ENCODE measurements at regions not wholly inside any gene's neighbourhood (a gene's known extent, or its start where the extent isn't known, plus 50 kb on each side); places are given as distances from the start of the nearest gene placed in this dataset.

DNA sequence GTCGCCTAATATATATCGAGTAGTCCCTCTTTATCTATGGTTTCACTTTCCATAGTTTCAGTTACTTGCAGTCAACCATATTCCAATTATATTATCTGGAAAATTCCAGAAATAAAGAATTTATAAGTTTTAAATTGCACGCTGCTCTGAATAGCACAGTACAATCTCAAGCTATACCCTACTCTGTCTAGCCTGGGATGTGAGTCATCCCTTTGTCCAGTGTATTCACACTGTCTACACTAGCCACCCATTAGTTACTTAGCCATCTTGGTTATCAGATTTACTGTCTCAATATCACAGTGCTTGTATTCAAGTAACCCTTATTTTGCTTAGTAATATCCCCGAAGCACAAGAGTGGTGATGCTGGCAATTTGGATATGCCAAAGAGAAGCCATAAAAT lies 72.1 kb upstream of the EOMES start:
- TF ChIP-seq, protein P1, sequence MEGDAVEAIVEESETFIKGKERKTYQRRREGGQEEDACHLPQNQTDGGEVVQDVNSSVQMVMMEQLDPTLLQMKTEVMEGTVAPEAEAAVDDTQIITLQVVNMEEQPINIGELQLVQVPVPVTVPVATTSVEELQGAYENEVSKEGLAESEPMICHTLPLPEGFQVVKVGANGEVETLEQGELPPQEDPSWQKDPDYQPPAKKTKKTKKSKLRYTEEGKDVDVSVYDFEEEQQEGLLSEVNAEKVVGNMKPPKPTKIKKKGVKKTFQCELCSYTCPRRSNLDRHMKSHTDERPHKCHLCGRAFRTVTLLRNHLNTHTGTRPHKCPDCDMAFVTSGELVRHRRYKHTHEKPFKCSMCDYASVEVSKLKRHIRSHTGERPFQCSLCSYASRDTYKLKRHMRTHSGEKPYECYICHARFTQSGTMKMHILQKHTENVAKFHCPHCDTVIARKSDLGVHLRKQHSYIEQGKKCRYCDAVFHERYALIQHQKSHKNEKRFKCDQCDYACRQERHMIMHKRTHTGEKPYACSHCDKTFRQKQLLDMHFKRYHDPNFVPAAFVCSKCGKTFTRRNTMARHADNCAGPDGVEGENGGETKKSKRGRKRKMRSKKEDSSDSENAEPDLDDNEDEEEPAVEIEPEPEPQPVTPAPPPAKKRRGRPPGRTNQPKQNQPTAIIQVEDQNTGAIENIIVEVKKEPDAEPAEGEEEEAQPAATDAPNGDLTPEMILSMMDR (IDR thresholded peaks at IDR 0.05 in 8 of 11, conservative IDR thresholded peaks at IDR 0.05 in 3 of 11) = no peak
- TF ChIP-seq POLR2A (IDR thresholded peaks at IDR 0.05) = no peak
